ENCODE measurements at regions not wholly inside any gene's neighbourhood (a gene's known extent, or its start where the extent isn't known, plus 50 kb on each side); places are given as distances from the start of the nearest gene placed in this dataset.
"Not testable (repeated sequence)": the region's sequence is repeated elsewhere in the genome, so short reads cannot be mapped to it uniquely, and the experiment has no call there.

GRCh38 chr11:71638801-71639519, 56.3 kb upstream of the KRTAP5-11 start:
- DNase-seq, result peak; percentile 54

- not testable (repeated sequence) for DNase-seq
These were observed 56.8 kb upstream of the KRTAP5-11 start for GRCh38 chr11:71639520-71639849.

- not testable (repeated sequence) for DNase-seq
These were observed 57.2 kb upstream of the KRTAP5-11 start for GRCh38 chr11:71639916-71640315.

- DNase-seq, result not testable (repeated sequence)
These were observed 64.4 kb upstream of the KRTAP5-11 start for GRCh38 chr11:71647078-71647477.

GRCh38 chr11:71652998-71653397, 70.3 kb upstream of the KRTAP5-11 start:
- DNase-seq, result not testable (repeated sequence)

- not testable (repeated sequence) for DNase-seq
These were observed 71.7 kb upstream of the KRTAP5-11 start for GRCh38 chr11:71654423-71654822.

GRCh38 chr11:71655041-71655440, 72.4 kb upstream of the KRTAP5-11 start:
- not testable (repeated sequence) for DNase-seq

- DNase-seq, result not testable (repeated sequence)
These were observed 73.8 kb upstream of the KRTAP5-11 start for GRCh38 chr11:71656513-71656912.

- not testable (repeated sequence) for DNase-seq
These were observed 82.3 kb upstream of the KRTAP5-11 start for GRCh38 chr11:71664941-71665340.

GRCh38 chr11:71698110-71698509, 115.4 kb upstream of the KRTAP5-11 start:
- DNase-seq, result not testable (repeated sequence)

GRCh38 chr11:71698961-71699360, 116.3 kb upstream of the KRTAP5-11 start:
- DNase-seq, result not testable (repeated sequence)

- not testable (repeated sequence) for DNase-seq
These were observed 119.0 kb upstream of the KRTAP5-11 start for GRCh38 chr11:71701435-71702291.

- not testable (repeated sequence) for DNase-seq
These were observed 122.5 kb upstream of the KRTAP5-11 start for GRCh38 chr11:71705086-71705737.

- not testable (repeated sequence) for DNase-seq
These were observed 123.2 kb upstream of the KRTAP5-11 start for GRCh38 chr11:71705738-71706432.

- not testable (repeated sequence) for DNase-seq
These were observed 124.4 kb upstream of the KRTAP5-11 start for GRCh38 chr11:71707083-71707482.

- not testable (repeated sequence) for DNase-seq
These were observed 123.5 kb upstream of the DEFB108B start for GRCh38 chr11:71709541-71709940.

- DNase-seq, result not testable (repeated sequence)
These were observed 122.8 kb upstream of the DEFB108B start for GRCh38 chr11:71710171-71710671.

- DNase-seq, result not testable (repeated sequence)
These were observed 122.2 kb upstream of the DEFB108B start for GRCh38 chr11:71710701-71711385.

GRCh38 chr11:71712350-71712749, 120.7 kb upstream of the DEFB108B start:
- DNase-seq, result not testable (repeated sequence)

GRCh38 chr11:71712846-71713245, 120.2 kb upstream of the DEFB108B start:
- not testable (repeated sequence) for DNase-seq

GRCh38 chr11:71714510-71714909, 118.5 kb upstream of the DEFB108B start:
- not testable (repeated sequence) for DNase-seq

- DNase-seq, result not testable (repeated sequence)
These were observed 111.2 kb upstream of the DEFB108B start for GRCh38 chr11:71721840-71722239.
